A549 (cell line): ENCODE measurements at regions not wholly inside any gene's neighbourhood (a gene's known extent, or its start where the extent isn't known, plus 50 kb on each side); places are given as distances from the start of the nearest gene placed in this dataset.

Experiments used
- CBX8 ChIP-seq: fragments of 200-600 bp; sonication (generic); IDR thresholded peaks from 2 replicates; pipeline ENCODE4 v1.6.1; 2016
- JUN ChIP-seq, 2 experiments: fragments of >200 bp; sonication (Bioruptor Twin); formaldehyde crosslinking; IDR thresholded peaks; 2 replicates in 1 of 2; 3 replicates in 1 of 2; pipeline ENCODE4 v1.6.1; 2016 to 2017
- POLR2A ChIP-seq: IDR thresholded peaks from 2 replicates; pipeline ENCODE4 v1.6.1; 2012; ENCODE audit warnings: mild to moderate bottlenecking, low read length
- RAD21 ChIP-seq, 2 experiments: fragments of >200 bp in 1 of 2; sonication (Bioruptor Twin) in 1 of 2; formaldehyde crosslinking in 1 of 2; IDR thresholded peaks in 1 of 2; conservative IDR thresholded peaks in 1 of 2; 2 replicates in 1 of 2; 3 replicates in 1 of 2; pipeline ENCODE4 v1.6.1; 2012 to 2018; ENCODE audit warnings: inconsistent platforms in 1 of 2
- TF ChIP-seq, protein P1 (sequence below): fragments of >200 bp; sonication (Bioruptor Twin); formaldehyde crosslinking; IDR thresholded peaks from 3 replicates; pipeline ENCODE4 v1.5.1; 2016
- TF ChIP-seq, protein P2 (sequence below): fragments of 200-600 bp; sonication (generic); IDR thresholded peaks from 2 replicates; pipeline ENCODE4 v1.6.1; 2016; ENCODE audit warnings: antibody characterized with exemption, mild to moderate bottlenecking, moderate library complexity

DNA sequence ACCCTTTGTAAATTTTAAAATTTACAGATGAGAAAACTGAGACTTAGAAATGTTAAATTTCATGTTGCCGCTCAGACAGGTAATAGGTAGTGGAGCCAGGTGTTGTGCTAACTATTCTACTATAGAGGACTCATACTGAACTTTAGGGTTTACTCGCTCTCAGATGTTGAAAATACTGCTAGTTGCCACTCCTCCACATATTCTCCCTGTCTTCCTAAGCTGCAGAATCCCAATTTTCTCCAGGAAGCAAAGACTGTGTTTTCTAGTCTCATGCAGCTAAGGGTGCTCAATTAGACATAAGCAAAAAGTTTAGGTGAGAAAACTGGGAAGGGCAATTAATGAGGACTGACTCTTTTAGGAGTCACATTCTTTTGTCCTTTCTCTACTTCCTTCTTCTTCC, 612.3 kb downstream of the KCNH5 start:
- TF ChIP-seq POLR2A (no peak), RAD21 (conservative IDR thresholded peaks at IDR 0.05 in 1 of 2, IDR thresholded peaks at IDR 0.05 in 1 of 2) (no peak), CBX8 (no peak), JUN (IDR thresholded peaks at IDR 0.05) (no peak)
- TF ChIP-seq, protein P1, sequence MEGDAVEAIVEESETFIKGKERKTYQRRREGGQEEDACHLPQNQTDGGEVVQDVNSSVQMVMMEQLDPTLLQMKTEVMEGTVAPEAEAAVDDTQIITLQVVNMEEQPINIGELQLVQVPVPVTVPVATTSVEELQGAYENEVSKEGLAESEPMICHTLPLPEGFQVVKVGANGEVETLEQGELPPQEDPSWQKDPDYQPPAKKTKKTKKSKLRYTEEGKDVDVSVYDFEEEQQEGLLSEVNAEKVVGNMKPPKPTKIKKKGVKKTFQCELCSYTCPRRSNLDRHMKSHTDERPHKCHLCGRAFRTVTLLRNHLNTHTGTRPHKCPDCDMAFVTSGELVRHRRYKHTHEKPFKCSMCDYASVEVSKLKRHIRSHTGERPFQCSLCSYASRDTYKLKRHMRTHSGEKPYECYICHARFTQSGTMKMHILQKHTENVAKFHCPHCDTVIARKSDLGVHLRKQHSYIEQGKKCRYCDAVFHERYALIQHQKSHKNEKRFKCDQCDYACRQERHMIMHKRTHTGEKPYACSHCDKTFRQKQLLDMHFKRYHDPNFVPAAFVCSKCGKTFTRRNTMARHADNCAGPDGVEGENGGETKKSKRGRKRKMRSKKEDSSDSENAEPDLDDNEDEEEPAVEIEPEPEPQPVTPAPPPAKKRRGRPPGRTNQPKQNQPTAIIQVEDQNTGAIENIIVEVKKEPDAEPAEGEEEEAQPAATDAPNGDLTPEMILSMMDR, result no peak
- TF ChIP-seq, protein P2, sequence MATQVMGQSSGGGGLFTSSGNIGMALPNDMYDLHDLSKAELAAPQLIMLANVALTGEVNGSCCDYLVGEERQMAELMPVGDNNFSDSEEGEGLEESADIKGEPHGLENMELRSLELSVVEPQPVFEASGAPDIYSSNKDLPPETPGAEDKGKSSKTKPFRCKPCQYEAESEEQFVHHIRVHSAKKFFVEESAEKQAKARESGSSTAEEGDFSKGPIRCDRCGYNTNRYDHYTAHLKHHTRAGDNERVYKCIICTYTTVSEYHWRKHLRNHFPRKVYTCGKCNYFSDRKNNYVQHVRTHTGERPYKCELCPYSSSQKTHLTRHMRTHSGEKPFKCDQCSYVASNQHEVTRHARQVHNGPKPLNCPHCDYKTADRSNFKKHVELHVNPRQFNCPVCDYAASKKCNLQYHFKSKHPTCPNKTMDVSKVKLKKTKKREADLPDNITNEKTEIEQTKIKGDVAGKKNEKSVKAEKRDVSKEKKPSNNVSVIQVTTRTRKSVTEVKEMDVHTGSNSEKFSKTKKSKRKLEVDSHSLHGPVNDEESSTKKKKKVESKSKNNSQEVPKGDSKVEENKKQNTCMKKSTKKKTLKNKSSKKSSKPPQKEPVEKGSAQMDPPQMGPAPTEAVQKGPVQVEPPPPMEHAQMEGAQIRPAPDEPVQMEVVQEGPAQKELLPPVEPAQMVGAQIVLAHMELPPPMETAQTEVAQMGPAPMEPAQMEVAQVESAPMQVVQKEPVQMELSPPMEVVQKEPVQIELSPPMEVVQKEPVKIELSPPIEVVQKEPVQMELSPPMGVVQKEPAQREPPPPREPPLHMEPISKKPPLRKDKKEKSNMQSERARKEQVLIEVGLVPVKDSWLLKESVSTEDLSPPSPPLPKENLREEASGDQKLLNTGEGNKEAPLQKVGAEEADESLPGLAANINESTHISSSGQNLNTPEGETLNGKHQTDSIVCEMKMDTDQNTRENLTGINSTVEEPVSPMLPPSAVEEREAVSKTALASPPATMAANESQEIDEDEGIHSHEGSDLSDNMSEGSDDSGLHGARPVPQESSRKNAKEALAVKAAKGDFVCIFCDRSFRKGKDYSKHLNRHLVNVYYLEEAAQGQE, result no peak
